ENCODE measurements at regions not wholly inside any gene's neighbourhood (a gene's known extent, or its start where the extent isn't known, plus 50 kb on each side); places are given as distances from the start of the nearest gene placed in this dataset.

DNA sequence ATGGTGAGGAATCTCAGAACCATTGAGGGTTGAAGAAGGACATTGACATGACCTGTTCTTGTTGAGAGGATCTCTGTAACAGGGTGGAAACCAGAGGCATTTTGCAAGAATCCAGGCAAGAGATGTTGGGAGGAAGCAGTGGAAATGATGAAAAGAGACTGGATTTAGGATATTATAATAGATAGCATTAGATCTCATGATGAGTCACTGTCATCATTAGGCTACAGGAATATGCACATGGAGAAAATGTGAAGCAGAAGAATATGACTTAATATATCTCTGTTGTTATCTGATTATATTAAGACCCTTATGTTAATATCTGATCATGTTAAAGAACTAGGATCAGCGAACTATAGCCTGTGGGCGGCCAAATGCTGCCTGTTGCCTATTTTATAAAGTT, 393.0 kb upstream of the MTPN start:
- no peaks in the 10 kb centered on the region for H3K36me3 ChIP-seq (ENCODE audit: control insufficient read depth, insufficient read depth, low read length)
- H3K27ac Mint-ChIP-seq = no peak overlapping the region
- ATAC-seq (no peak), DNase-seq (no peak)
- TF ChIP-seq, protein P1, sequence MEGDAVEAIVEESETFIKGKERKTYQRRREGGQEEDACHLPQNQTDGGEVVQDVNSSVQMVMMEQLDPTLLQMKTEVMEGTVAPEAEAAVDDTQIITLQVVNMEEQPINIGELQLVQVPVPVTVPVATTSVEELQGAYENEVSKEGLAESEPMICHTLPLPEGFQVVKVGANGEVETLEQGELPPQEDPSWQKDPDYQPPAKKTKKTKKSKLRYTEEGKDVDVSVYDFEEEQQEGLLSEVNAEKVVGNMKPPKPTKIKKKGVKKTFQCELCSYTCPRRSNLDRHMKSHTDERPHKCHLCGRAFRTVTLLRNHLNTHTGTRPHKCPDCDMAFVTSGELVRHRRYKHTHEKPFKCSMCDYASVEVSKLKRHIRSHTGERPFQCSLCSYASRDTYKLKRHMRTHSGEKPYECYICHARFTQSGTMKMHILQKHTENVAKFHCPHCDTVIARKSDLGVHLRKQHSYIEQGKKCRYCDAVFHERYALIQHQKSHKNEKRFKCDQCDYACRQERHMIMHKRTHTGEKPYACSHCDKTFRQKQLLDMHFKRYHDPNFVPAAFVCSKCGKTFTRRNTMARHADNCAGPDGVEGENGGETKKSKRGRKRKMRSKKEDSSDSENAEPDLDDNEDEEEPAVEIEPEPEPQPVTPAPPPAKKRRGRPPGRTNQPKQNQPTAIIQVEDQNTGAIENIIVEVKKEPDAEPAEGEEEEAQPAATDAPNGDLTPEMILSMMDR (IDR thresholded peaks at IDR 0.05) = no peak
- H3K9me3 Mint-ChIP-seq = peaks cover 11% of the 10 kb centered on the region in 2 donors
- no peak overlapping the region for H3K4me3 ChIP-seq (ENCODE audit: low read length)
- intact Hi-C loops (cut with micrococcal nuclease) = no loop called here
- no peaks in the 10 kb centered on the region for H3K36me3 Mint-ChIP-seq
- H3K9me3 ChIP-seq (ENCODE audit: control insufficient read depth, insufficient read depth, low read length) = no peaks in the 10 kb centered on the region
- no peak overlapping the region for H3K4me3 Mint-ChIP-seq
- no peaks in the 10 kb centered on the region for H3K27me3 Mint-ChIP-seq (ENCODE audit: low read depth in 2 of 2)
- H3K4me1 ChIP-seq (ENCODE audit: control insufficient read depth, insufficient read depth, low read length) = no peaks in the 10 kb centered on the region
- no CpG with 5 or more reads among the region's 2 CpGs for WGBS (ENCODE audit: insufficient coverage)
- no peaks in the 10 kb centered on the region for H3K4me1 Mint-ChIP-seq
- no peak overlapping the region for H3K27ac ChIP-seq (ENCODE audit: low read length)
- no peaks in the 10 kb centered on the region for H3K27me3 ChIP-seq (ENCODE audit: control insufficient read depth, insufficient read depth, low read length)

- Mint-ChIP-seq H3K9me3 (peaks cover 11 to 12% of the 10 kb centered on the region in 2 donors), H3K4me3 (no peak overlapping the region), H3K27me3 (ENCODE audit: low read depth in 2 of 2) (no peaks in the 10 kb centered on the region), H3K27ac (no peak overlapping the region), H3K36me3 (no peaks in the 10 kb centered on the region), H3K4me1 (no peaks in the 10 kb centered on the region)
- DNase-seq = no peak
- no peak for ATAC-seq
- Histone ChIP-seq H3K27ac (ENCODE audit: low read length) (no peak overlapping the region), H3K9me3 (ENCODE audit: control insufficient read depth, insufficient read depth, low read length) (no peaks in the 10 kb centered on the region), H3K4me1 (ENCODE audit: control insufficient read depth, insufficient read depth, low read length) (no peaks in the 10 kb centered on the region), H3K36me3 (ENCODE audit: control insufficient read depth, insufficient read depth, low read length) (no peaks in the 10 kb centered on the region), H3K4me3 (ENCODE audit: low read length) (no peak overlapping the region), H3K27me3 (ENCODE audit: control insufficient read depth, insufficient read depth, low read length) (no peaks in the 10 kb centered on the region)
- TF ChIP-seq, protein P1 (IDR thresholded peaks at IDR 0.05) = no peak
- WGBS (ENCODE audit: insufficient coverage) = 71% methylated on average over 2 of the region's 2 CpGs
- intact Hi-C loops (cut with micrococcal nuclease) = no loop called here
Measured at GRCh38 chr7:136369225-136369624, 392.1 kb upstream of the MTPN start.

- TF ChIP-seq, protein P1 (IDR thresholded peaks at IDR 0.05) = no peak
Measured at GRCh38 chr7:136359333-136359903, 382.3 kb upstream of the MTPN start.

DNA sequence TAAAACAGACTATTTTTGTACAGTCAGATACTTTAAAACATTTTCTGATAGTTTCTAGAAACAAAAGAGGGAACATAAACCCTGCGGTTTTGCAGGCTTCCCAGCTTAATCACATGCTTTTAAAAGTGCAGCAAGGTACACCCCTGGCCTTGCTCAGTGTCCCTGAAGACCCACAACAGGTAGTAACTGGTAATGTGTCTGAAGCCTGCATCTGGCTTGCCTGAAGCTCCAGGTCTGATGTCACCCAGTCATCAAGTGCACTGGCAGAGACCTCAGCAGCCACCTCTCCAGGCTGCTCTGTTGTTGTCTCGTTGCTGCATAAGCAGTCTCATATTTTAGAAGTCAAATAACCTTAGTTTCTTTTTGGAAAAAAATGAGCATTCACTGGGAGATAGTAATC, 376.1 kb upstream of the MTPN start:
- no peak overlapping the region for H3K4me3 ChIP-seq (ENCODE audit: low read length)
- WGBS (ENCODE audit: insufficient coverage) = 48% methylated on average over 2 of the region's 2 CpGs
- no peak for ATAC-seq

More at GRCh38 chr7:136359333-136359903, 382.3 kb upstream of the MTPN start:
- Histone ChIP-seq H3K4me1 (ENCODE audit: control insufficient read depth, insufficient read depth, low read length) (no peaks in the 10 kb centered on the region), H3K27ac (ENCODE audit: low read length) (no peak overlapping the region), H3K36me3 (ENCODE audit: control insufficient read depth, insufficient read depth, low read length) (no peaks in the 10 kb centered on the region), H3K27me3 (ENCODE audit: control insufficient read depth, insufficient read depth, low read length) (no peaks in the 10 kb centered on the region), H3K9me3 (ENCODE audit: control insufficient read depth, insufficient read depth, low read length) (no peaks in the 10 kb centered on the region), H3K4me3 (ENCODE audit: low read length) (no peak overlapping the region)
- Mint-ChIP-seq H3K4me1 (no peaks in the 10 kb centered on the region), H3K9me3 (peaks cover 4 to 8% of the 10 kb centered on the region in 2 donors), H3K27ac (no peak overlapping the region), H3K36me3 (no peaks in the 10 kb centered on the region), H3K4me3 (no peak overlapping the region), H3K27me3 (ENCODE audit: low read depth in 2 of 2) (no peaks in the 10 kb centered on the region)
- DNase-seq (no peak), ATAC-seq (no peak)
- 25% methylated on average over 5 of the region's 5 CpGs for whole genome bisulfite sequencing (ENCODE audit: insufficient coverage)
- intact Hi-C loops (cut with micrococcal nuclease) = no loop called here

More for the DNA sequence above, 376.1 kb upstream of the MTPN start:
- Mint-ChIP-seq H3K4me3 (no peak overlapping the region), H3K4me1 (no peaks in the 10 kb centered on the region), H3K27ac (no peak overlapping the region), H3K9me3 (peaks cover 4 to 9% of the 10 kb centered on the region in 2 donors), H3K36me3 (no peaks in the 10 kb centered on the region), H3K27me3 (ENCODE audit: low read depth in 2 of 2) (peaks cover 0 to 2% of the 10 kb centered on the region in 2 donors)
- no peak for DNase-seq
- Histone ChIP-seq H3K9me3 (ENCODE audit: control insufficient read depth, insufficient read depth, low read length) (no peaks in the 10 kb centered on the region), H3K36me3 (ENCODE audit: control insufficient read depth, insufficient read depth, low read length) (no peaks in the 10 kb centered on the region), H3K4me1 (ENCODE audit: control insufficient read depth, insufficient read depth, low read length) (no peaks in the 10 kb centered on the region), H3K27me3 (ENCODE audit: control insufficient read depth, insufficient read depth, low read length) (no peaks in the 10 kb centered on the region), H3K27ac (ENCODE audit: low read length) (no peak overlapping the region)
- intact Hi-C loops (cut with micrococcal nuclease) = no loop called here
- TF ChIP-seq, protein P1 (IDR thresholded peaks at IDR 0.05) = no peak

Data from natural killer cell (primary cell).